Mucosa of descending colon (tissue), 3 donors: ENCODE measurements at regions not wholly inside any gene's neighbourhood (a gene's known extent, or its start where the extent isn't known, plus 50 kb on each side); places are given as distances from the start of the nearest gene placed in this dataset.

ENCODE experiments used
- ATAC-seq: fragments of 200-7000 bp; cut with Tn5 transposase; one replicate; pipeline ENCODE4 v1.9.1; 2020; ENCODE audit warnings: mild to moderate bottlenecking, moderate library complexity
- DNase-seq, 3 donors: peaks; one replicate each; pipeline ENCODE4 v3.0.0-alpha.2; 2020
- H3K36me3 ChIP-seq: fragments of 200-600 bp; one replicate; pipeline ENCODE4 v1.8.0; 2021; ENCODE audit warnings: low read depth, mild to moderate bottlenecking
- H3K4me1 ChIP-seq: fragments of 200-600 bp; one replicate; pipeline ENCODE4 v1.8.0; 2021; ENCODE audit warnings: low read depth, mild to moderate bottlenecking
- H3K4me3 ChIP-seq: fragments of 200-600 bp; one replicate; pipeline ENCODE4 v1.8.0; 2021; ENCODE audit warnings: mild to moderate bottlenecking
- H3K9me3 ChIP-seq: fragments of 200-600 bp; one replicate; pipeline ENCODE4 v1.8.0; 2021; ENCODE audit warnings: mild to moderate bottlenecking
- CTCF ChIP-seq: fragments of 200-600 bp; IDR thresholded peaks from one replicate; pipeline ENCODE4 v1.8.0; 2022; ENCODE audit warnings: antibody characterized with exemption, mild to moderate bottlenecking
- intact Hi-C, 2 donors: fragments of 100-400 bp; cut with DNase I in 1 of 2; cut with micrococcal nuclease in 1 of 2; formaldehyde crosslinking; loops; one replicate each; pipeline versions ENCODE4 v1.11.0 to v1.11.1; 2022; cut with DNase I, micrococcal nuclease
- donor health status: DM: no; HTN: no; CAD: no; lungs with moderate emphysema.
- donor health status: DM: no; HTN: no; CAD: no.
- donor health status: DM: no; HTN: yes; CAD: no.

GRCh38 chr2:161052214-161052613, 108.0 kb upstream of the TANK start:
- ATAC-seq, result no peak
- Histone ChIP-seq H3K4me3 (no peak overlapping the region), H3K9me3 (peaks cover 2% of the 10 kb centered on the region), H3K36me3 (no peaks in the 10 kb centered on the region), H3K4me1 (no peaks in the 10 kb centered on the region)
- TF ChIP-seq CTCF, result no peak
- intact Hi-C loops, result no loop called here
- DNase-seq, result no peak

DNA sequence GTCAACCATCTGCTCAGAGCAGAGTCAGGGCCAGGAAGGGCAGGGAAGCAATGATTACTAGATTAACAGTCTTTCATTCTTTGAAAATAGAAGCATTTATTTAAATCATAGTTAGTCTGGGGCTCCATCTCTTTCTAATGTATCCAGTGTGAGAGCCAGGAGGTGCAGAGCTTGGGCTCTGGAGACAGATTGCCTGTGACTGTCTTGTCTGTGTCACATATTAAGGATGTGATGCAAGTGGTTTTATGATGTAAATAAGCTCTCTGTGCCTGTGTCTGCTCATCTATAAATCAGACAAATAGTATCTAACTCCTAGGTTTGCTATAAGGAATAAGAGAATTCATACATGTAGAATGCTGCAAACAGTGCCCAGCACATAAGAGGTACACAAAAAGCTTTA, 104.9 kb upstream of the TANK start:
- ATAC-seq, result no peak
- no peak for TF ChIP-seq CTCF
- Histone ChIP-seq H3K9me3 (peaks cover 2% of the 10 kb centered on the region), H3K36me3 (no peaks in the 10 kb centered on the region), H3K4me1 (no peaks in the 10 kb centered on the region), H3K4me3 (no peak overlapping the region)
- no peak for DNase-seq
- intact Hi-C loops, result no loop called here

GRCh38 chr2:161059388-161059787, 100.8 kb upstream of the TANK start:
- intact Hi-C loops, result no loop called here

GRCh38 chr2:161061786-161062185, 98.4 kb upstream of the TANK start:
- Histone ChIP-seq H3K9me3 (no peaks in the 10 kb centered on the region), H3K4me3 (no peak overlapping the region), H3K4me1 (peaks cover 2% of the 10 kb centered on the region), H3K36me3 (no peaks in the 10 kb centered on the region)
- ATAC-seq (no peak), DNase-seq (no peak)
- no peak for TF ChIP-seq CTCF
- intact Hi-C loops, result no loop called here

More at GRCh38 chr2:161059388-161059787, 100.8 kb upstream of the TANK start:
- TF ChIP-seq CTCF, result no peak
- H3K9me3 ChIP-seq, result peaks cover 2% of the 10 kb centered on the region
- H3K4me1 ChIP-seq, result peaks cover 2% of the 10 kb centered on the region
- ATAC-seq (no peak), DNase-seq (no peak)
- no peak overlapping the region for H3K4me3 ChIP-seq
- H3K36me3 ChIP-seq, result no peaks in the 10 kb centered on the region

DNA sequence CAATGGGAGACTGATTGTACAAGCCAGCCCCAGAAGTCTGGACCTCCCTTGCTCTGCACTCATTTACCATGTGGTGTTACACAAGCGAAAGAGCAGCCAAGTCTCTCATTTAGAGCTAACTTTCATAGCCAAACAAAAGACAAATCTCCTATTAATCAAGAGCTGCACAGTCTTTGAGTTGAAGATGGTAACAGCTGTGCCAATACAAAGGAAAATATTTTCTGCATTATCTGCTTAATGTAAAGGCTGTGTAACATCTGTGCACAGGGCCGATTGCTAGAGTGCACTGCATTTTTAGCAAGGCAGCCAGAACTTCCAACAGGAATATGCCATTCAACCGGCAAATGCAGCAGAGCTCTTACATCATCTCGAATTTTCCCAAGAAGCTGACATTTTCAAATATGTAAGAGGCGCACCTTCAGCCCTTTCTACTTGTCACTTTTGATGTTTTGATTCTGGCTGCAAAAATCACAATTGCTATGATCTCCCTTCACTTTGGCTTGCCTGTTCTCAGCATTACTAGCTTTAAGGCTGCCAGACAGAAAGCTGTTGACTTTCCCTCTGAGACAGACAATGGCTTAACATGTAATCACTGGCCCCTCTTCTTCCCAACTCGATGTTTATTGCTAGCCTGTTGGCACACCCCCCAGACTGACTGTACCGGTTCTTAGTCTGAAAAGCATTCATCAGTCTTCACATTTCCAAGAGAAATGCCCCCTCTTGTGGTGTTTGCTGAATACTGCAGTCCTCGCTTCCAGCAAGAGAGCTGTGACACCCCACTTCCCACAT, 96.9 kb upstream of the TANK start:
- TF ChIP-seq CTCF, result peak; percentile 84
- H3K4me3 ChIP-seq, result no peak overlapping the region
- no peaks in the 10 kb centered on the region for H3K9me3 ChIP-seq
- intact Hi-C loops, result no loop called here
- peaks cover 2% of the 10 kb centered on the region for H3K4me1 ChIP-seq
- no peaks in the 10 kb centered on the region for H3K36me3 ChIP-seq
- DNase-seq (peak in 2 of 3 donors; percentile 41 to 87), ATAC-seq (peak; percentile 94)
